ENCODE measurements at regions not wholly inside any gene's neighbourhood (a gene's known extent, or its start where the extent isn't known, plus 50 kb on each side); places are given as distances from the start of the nearest gene placed in this dataset.

DNA sequence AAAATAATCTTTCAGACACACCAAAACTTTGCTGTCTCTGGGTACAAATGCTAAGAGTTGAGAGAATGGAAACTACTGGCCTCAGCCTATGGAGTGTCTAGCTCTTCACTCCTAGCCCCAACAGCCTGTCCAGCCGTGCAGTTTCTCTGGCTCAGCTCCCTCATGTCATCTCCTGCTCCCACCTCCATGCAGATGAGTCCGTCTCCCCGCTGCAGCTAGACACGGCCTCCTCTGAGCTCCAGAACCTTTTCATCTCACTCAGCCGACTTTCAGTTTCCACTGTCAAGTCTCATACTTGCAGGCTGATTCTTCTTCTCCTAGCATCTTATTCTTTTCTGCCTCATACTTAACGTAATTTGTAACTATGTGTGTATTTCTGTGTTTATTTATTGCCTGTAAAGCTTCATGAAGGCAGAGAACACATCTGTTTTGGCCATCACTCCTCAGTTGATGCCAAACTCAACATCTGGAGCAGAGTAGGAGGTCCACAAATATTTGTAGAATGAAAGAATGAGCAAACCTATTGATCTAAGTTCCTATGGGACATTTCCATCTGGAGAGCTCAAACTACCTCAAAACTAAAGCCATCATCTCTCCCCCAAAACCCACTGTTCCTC, 139.8 kb upstream of the PWP1 start:
- ATAC-seq: peak; percentile 64
- DNase-seq: no peak
- intact Hi-C loops (cut with micrococcal nuclease): no loop called here

DNA sequence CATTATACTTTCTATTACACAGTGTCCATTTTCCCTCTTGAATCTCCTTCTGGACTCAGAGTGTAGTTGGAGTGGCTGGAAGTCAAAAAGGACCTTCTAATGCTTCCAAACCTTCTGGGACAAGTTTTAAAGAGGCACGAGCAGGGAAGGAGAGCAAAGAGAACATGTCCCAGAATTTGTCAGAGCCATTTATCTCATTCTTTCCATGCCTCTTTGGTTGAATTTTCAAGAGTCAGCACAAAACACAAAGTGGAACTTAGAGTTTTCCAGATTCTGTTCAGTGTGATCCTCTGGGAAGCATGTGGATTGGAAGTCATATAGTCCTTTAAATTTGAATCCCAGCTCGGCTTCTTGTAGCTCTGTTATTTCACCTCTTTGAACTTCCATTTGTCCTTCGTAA, 138.2 kb upstream of the PWP1 start:
- ATAC-seq: no peak
- intact Hi-C loops (cut with micrococcal nuclease): no loop called here
- DNase-seq: no peak

DNA sequence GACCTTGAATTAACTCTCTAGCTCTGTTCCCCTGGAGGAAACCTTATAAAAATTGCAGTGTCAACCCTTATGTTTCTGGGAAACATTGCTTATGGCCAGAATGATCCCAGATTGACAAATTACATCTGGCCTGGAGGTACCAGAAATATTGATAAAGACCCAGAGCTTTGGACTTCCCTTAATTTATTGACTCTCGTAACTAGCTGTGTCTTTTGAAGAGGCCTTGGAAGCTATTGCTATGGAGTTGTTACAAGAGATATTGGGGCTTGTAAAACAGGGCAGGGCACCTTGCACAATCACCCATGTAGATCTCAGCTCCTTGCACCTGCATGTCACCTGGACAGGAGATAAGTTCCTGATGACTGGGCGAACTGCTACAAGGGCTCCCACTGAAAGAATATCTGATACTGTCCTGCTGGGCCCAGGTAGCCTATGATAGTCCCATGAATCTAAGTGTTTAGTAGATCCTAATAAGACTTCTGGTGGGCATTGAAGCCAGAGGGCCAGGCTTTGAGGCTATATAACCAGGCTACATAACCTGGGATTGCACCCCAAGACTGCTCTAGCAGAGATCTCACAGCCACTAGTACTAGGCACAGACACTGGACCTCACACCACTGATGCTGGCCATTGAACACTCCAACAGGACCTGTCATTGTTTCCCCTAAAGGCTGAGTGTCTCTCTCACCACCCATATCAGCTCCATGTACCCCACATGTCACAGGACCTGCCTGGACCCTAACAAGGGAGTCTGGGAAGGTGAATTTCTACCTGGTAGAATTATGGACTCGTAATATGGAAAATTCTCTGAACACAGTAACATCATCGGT, 135.7 kb upstream of the PWP1 start:
- intact Hi-C loops (cut with micrococcal nuclease): no loop called here
- ATAC-seq: no peak
- no peak for DNase-seq

GRCh38 chr12:107551434-107551833, 134.2 kb upstream of the PWP1 start:
- ATAC-seq: no peak
- no peak for DNase-seq
- intact Hi-C loops (cut with micrococcal nuclease): no loop called here

DNA sequence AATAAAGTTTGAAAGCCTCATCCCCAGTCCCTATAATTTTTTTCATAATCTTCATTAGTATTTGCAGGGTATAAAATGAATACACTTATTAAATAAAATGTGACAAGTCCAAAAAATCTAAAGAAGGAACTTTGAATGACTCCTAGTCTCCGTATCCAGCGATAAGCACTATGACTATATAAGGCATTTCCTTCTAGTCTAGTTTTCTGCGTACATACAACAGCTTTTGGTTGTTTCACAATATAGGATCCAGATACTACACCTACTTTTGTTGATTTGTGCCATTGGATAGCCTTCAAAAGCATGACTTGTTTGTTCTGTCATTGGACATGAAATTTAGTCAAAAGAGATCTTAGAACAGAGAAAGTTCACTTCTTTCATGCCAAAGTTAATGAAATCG, 133.3 kb upstream of the PWP1 start:
- intact Hi-C loops (cut with micrococcal nuclease): no loop called here
- no peak for ATAC-seq
- no peak for DNase-seq

DNA sequence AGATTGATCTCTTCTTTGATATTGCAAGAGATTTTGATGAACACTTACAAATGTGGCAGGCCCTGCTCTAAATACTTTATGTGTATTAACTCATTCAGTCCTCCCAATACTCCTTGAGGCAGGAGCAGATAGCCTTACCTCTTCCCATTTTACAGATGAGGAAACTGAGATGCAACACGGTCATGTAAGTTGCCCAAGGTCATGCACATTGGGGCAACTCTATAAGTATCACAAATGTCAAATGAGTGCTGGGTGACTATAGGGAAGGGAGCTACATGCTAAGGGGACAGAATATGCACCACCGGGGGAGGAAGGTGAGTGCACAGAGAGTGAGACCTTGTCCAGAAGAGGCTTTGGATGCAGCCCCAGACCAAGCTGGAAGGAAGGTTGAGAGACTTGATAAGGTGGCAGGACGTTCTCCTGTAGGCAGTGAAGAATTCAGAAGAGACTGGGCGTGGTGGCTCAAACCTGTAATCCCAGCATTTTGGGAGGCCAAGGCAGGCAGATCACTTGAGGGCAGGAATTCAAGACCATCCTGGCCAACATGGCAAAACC, 132.3 kb upstream of the PWP1 start:
- intact Hi-C loops (cut with micrococcal nuclease): no loop called here
- DNase-seq: no peak
- ATAC-seq: no peak

GRCh38 chr12:107554941-107555340, 130.7 kb upstream of the PWP1 start:
- DNase-seq: no peak
- intact Hi-C loops (cut with micrococcal nuclease): no loop called here
- ATAC-seq: no peak

GRCh38 chr12:107557026-107557425, 128.6 kb upstream of the PWP1 start:
- DNase-seq (no peak), ATAC-seq (no peak)
- intact Hi-C loops (cut with micrococcal nuclease): no loop called here

- DNase-seq: no peak
- intact Hi-C loops (cut with micrococcal nuclease): no loop called here
- ATAC-seq: no peak
Observed at GRCh38 chr12:107557589-107558100, 128.0 kb upstream of the PWP1 start.

DNA sequence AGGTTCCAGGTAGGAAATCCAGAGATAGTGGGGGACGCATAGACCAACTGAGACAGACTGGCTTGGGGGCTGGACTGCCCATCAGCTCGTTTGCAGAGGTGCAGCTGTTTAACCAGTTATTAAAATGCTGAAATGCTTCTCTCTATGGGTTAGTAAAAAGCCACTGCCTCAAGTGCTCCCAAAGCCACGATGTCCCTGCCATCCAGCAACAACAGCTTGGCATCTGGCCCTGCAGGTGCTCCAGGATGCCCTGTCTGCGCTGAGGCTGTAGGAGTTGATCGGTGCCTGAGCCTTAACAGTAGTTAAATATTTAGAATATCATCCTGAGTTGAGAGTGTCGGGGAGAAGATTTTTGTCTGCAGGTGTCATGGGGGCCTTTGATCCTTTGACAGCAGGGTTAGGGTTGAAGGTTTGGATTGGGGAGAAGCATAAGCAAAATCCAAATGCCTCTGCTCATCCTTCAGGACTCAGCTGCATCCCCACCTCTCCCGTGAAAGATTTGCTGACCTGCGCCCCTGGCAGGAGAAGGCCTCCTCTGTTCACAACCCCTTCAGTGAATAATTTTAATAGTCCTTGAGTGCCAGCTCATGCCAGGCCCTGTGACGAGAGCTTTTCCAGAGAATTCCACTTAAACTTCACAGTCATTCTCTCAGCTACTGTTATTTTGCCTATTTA, 127.3 kb upstream of the PWP1 start:
- DNase-seq (no peak), ATAC-seq (no peak)
- intact Hi-C loops (cut with micrococcal nuclease): no loop called here

DNA sequence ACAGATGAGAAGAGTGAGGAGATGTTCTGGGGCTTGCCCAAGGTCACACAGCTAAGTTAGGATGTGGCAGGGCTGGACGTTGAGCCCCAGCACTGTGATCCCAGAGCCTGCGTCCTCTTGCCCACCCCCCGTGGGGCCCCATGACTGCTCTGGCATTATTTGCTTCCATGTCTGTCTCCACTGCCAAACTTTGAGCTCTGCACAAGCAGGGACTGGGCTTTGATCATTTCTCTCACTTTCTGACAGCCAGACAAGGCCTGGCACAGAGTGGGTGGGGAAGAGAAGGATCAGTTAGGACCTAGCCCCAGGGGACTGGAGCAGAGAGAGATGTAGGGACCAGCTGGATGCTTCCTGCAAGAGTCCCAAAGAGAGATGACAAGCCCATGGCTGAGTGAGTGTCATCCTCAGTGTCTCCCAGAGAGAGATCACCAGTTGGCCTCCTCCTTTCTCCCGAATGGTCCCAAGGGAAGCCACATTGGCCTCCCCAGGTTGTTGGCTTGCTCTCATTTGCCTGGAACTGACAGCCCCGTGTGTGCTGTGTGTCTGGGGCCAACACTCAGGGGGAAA, 126.7 kb upstream of the PWP1 start:
- intact Hi-C loops (cut with micrococcal nuclease): no loop called here
- no peak for ATAC-seq

DNA sequence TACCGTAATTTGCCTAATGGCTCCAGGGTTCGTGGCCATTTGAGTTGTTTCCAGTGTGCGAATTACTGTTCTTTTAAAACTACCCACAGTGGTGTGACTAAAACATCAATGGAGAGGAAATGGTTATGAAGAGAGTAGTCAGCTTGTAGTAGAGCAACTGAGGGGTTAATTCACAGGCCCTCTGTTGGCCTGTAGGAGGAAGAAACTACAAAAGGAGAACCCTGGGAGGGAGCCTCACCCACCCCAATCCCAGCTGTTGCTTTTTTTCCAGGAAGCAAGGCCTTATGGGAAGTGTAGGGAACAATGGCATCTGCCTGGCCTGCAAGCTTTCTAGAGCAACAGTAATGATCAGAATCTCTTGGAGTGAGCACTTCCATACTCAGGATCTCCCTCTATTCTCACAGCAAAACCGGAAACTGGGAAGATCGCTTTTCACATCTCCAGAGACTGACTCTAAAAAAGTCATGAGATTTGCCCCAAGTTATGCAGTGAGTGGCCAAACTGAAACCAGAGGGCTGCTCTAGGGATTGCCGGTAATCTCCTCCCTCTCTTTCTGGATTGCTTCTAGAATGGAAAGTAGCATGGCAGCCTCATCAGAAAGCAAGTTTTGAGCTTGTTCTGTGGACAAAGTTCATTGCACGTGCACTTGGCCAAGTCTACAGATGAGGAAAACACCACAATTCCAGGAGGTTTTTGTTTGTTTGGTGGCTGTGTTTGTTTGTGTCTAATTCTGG, 125.3 kb upstream of the PWP1 start:
- ATAC-seq: no peak
- no peak for DNase-seq
- intact Hi-C loops (cut with micrococcal nuclease): no loop called here

More for the DNA sequence above, 126.7 kb upstream of the PWP1 start:
- DNase-seq: no peak

GRCh38 chr12:107560899-107561285, 124.7 kb upstream of the PWP1 start:
- DNase-seq: no peak
- no peak for ATAC-seq
- intact Hi-C loops (cut with micrococcal nuclease): no loop called here

DNA sequence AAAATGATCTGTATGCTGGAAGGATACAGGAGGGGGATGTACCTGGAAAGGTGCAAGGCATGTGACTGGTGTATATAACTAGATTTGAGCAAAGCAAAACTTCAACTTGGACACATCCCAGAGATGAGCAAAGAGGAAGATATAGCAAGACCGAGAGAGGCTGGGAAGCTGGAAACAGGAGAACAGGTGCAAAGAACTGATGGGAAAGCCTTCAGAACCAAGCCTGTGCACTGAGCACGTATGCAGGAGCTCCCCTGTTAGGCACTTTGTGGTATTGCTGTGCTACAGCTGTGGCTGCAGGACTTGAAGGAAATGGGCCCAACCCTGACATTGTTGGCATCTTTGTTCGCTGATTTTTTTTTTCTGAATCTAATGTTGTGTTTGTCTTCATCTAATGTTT, 120.7 kb upstream of the PWP1 start:
- intact Hi-C loops (cut with micrococcal nuclease): no loop called here
- no peak for ATAC-seq
- DNase-seq: no peak

DNA sequence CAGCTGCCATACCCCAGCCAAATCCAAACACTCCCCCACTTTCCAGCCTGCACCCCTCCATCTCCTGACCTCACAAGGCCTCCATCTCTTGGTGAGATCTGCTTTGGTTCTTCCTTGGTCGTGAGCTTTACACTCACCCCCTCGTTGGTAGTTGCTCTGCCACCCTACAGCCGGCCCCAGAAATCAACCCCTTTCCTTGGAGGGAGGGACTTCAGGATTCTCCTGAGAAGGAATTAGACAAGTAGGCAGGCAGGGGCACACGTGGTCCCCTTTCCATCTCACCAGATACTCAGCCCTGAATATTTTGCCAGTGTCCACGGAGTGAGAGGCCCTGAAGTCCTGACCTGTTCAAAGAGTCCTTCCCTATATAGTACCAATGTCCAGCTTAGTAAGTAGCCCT, 120.0 kb upstream of the PWP1 start:
- ATAC-seq (no peak), DNase-seq (no peak)
- intact Hi-C loops (cut with micrococcal nuclease): no loop called here

GRCh38 chr12:107567876-107568619, 117.6 kb upstream of the PWP1 start:
- ATAC-seq: no peak
- intact Hi-C loops (cut with micrococcal nuclease): no loop called here
- DNase-seq: no peak

DNA sequence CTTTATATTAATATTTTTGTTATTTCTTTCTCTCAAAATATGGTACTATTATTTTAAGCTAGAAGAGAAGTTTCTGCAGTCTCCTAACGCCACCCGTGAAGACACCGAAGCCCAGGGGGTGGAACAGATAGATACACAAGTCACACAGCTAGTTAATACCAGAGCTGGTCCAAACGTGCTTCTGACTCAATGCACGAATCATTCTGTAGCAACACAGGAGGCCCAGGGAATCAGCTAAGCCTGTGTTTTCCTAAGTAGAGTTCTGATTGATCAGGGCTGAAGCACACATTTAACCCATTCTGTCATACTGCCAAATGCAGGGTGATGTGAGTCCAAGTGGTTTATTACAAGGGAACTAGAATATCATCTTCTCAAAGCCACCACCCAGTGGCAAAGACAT, 116.9 kb upstream of the PWP1 start:
- intact Hi-C loops (cut with micrococcal nuclease): no loop called here
- DNase-seq: no peak
- no peak for ATAC-seq

- intact Hi-C loops (cut with micrococcal nuclease): no loop called here
- DNase-seq (no peak), ATAC-seq (no peak)
Observed at GRCh38 chr12:107570721-107571120, 114.9 kb upstream of the PWP1 start.
